Fibroblast of the conjunctiva (primary cell): ENCODE measurements at regions not wholly inside any gene's neighbourhood (a gene's known extent, or its start where the extent isn't known, plus 50 kb on each side); places are given as distances from the start of the nearest gene placed in this dataset.

Experiments used
- DNase-seq: peaks from one replicate; pipeline ENCODE4 v3.0.0-alpha.2; 2010; ENCODE audit warnings: low read depth

DNA sequence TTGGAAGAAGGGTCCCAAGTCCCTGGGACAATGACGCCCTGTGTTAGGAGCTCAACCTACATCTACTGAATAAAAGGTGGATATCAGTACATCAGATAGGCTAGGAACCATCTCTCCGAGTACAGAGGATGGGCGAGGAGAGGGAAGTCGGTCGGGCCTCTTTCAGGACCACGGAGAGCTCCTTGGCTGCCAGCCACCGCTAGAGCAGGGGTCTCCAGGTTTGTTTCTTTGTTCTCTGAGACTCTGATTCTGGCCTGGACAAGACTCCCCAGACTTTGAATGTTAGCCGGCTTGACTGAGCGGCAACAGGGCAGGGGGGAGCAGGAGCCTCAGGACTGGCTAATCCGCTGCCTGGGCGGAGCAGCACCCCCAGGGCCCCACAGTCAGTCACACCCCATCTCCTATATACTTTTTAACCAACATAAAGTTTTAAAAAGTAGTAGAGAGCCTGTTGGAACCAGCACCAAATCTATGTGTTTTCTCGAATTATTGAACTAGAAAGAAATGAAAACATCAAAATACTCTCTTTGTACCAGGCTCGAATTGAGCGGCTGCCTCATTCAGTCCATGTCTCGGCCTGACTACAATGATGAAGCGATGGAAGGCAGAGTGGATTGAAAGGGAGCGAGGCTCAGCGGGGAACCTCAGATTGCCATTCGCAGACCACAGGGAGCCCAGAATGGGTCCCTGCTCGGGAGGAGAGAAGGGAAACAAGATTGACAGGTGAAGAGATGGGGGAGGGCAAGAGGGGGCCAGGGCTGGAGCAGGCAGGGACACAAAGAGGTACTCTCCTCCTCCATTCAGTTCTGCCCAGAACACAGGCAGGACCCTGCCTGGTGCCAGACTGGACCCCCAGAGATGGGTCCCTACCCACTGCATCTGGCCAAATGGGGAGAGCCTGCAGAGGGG lies 131.6 kb downstream of the TPRA1 start:
- DNase-seq: no peak

DNA sequence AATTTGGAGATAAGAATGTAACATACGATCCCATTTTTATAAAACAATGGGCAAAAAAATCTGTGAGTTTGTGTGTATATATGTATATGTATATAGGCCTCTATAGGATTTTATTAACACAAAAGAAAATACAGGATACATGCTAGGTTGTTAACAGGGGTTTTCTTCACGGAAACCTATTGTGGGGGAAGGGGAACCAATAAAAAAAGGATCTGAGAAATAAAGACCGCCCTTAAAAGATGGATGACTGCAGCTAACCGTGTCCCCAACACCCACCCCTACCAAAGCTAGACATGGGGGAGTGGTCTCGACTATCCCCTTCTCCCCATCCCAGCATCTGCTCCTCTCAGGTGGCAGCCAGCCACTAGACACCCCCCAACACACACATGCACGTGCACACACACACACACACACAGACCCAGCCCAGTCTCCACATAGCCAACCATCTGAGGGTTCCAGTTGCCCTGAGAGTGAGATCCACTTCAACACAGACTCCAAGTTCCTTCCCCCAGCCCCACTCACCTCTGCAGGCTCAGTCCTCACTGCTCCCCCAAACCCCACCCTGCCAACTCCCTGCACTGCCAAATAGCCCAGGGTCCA lies 132.9 kb downstream of the TPRA1 start:
- DNase-seq: no peak

DNA sequence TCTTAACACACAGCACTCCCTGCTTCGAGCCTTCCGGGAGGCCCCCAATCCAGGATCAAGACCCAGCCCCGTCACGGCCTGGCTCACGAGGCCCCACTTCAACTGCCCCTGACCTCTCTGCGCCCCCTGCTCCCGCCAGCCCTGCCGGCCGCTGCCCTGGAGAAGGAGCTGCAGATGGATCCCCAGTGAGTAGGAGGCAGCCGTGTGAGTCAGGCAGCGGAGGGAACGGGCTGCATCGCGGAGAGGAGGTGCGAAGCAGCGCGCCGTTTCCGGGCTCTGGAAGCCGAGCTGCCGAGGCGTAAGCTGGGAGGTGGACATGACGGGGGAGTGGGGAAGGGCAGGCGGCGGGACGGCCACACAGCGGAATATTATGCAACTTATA lies 133.4 kb downstream of the TPRA1 start:
- DNase-seq: no peak

DNA sequence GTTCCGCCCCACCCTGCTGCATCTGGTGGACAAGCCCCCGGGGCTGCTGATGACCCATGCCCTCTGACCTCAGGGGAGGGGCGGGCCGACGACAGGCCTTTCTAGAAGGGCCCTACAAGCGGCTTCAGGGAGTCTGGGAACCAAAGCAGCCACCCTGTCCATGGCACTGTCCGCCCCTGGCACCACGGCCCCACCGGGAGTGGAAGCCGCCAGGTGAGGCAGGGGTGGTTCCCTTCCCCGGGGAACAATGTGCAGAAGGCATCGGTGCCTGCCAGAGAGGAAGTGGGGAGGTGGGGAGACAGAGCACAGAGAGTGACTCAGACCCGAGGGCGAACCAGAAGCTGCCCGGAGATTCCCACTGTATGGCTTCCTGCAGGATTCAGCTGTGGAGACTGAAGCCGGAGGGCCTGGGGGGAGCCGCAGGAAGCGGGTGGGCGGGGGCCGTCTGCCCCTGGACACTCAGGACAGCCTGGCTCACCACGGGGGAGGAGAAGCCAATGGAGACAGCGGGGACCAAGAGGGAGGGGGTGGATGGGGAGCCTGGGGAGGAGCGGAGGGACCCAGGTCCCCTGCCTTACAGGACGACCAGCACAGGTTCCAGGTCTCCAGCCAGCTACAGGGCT lies 134.0 kb downstream of the TPRA1 start:
- DNase-seq: no peak

DNA sequence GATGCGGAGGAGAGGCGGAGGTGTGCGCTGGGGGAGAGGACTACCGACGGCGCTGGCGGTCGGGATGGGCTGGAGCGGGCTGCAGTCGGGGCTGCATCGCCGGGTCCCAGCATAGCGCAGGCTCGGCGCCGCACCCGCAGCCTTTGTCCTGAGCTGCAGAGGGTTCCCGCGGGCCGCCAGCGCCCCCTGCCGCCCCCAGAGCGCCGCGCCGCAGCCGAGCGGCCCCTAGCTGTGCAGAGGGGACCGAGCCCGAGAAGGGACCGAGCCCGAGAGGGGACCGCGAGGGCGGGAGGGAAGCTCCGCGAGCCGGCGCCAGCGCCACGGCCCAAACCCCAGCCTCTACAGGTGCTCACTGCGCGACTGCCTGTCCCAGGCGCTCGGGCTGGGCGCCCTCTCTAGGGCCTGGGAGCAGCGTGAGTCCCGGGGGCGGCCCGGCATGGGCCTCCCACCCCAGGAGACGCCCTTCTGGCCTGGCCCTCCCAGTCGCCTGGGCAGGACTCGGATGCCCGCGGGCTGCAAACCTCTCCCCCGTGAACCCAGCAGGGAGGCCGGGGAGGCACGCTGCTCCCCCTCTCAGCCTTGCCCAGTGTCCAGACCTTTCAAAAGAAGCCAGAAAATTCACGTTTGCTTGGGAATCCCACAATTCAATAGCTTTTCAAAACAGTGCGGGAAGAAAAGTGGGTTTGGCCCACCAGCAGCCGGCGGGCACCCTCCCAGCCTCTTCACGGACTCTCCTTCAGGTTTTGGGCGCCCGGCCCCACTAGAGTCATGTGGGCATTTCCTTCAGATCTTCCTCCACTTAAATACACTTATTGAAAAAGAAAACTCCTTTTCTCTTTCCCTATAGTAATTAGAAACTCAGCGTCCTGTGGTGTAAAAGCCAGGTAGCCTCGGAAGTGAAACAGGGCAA lies 134.7 kb downstream of the TPRA1 start:
- peak; percentile 8 for DNase-seq

DNA sequence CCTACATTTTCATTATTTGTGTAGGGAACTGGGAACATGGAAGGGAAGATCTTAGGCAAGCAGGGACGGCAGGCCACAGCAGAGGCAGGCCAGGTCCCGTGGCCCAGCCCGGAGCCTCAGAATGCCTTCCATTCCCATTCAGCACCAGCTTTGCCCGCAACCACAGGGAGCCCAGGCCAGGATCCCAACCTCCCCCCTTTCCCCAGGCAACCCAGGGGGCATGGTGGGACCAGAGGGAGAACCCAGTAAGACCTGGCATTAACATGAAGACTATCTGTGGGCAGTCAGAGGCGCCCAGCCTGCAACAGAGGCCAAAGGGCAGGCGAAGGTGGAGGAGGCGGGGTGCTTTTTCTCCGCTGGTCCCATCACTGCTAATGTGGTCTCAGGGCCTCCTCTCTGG lies 135.6 kb downstream of the TPRA1 start:
- no peak for DNase-seq

DNA sequence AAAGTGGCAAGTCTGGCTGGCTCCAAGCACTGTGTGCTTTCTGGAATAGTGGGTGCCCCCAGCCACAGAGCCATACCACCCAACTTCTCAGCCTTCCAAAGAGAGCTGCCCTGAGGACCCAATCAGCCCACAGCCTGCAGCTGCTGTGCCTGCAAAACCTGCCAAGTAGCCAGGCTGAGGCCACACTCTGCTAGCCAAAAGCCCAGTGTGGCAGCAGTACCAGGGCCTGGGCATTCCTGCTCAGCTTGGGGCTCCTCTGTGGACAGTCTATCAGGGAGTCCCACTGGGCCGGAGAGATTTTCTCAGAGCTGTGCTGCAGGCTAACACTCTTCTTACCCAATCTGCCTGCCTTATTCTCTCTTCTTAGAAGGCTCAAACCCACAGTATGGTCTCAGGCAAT lies 136.5 kb downstream of the TPRA1 start:
- DNase-seq: no peak

DNA sequence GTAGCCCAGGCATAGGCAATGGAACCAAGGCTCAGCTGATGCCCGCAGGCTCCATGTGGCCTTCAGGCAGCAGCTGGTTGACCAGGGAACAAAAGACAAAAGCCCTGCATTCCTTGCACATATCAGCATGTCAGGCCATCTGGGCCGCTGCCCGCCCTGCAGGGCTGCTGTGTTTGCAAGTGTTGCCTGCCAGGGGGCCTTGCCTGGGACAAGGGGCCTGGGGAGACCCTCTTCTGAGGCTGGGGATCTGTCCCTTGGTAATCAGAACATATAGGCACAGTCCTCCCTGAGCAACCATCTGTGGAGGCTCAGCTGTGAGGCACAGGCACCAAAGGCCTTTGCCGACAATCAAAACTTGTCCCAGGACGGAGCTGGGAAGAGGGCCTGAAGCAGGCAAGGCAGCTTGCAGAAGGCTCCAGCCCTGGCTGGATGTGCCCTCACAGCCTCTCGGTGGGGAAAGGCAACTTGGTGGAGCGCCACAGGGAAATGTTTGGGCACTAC lies 138.2 kb downstream of the TPRA1 start:
- DNase-seq: no peak

DNA sequence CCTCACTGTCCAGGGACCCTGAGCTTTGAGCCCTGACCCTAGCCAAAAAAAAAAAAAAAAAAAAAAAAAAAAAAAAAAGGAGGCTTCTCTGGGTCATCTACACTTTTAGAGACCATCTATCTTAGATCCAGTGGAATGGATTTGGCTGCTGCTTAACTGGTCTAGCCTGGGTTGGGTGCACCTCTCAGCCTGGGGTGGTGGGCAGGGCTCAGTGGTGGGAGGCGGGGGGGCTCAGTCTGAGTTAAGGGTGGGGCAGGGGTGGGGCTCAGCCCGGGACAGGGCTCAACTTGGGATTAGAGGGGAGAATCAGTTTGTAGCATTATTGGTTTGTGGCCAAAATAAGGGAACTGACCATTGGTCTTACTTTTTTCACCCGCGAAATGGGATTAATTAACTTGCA lies 139.2 kb downstream of the TPRA1 start:
- no peak for DNase-seq

DNA sequence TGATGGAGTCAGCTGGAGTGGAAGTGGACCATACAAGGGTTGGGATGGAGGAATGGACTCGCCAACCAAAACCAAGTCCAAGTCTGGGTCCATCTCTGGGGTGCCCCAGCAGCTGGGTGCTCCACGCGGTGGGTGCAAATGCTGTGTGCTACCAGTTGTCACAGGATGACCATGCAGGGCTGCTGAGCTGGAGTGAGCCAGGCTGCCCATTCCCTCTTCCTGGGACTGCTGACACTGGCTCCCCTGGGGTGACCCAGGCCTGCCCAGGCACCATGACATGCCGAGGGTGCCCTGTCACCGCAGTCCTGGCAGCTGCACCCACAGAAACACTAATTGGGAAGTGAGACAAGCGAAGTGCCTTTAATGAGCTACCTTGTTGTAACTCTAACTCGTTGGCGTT lies 140.2 kb downstream of the TPRA1 start:
- DNase-seq: no peak

DNA sequence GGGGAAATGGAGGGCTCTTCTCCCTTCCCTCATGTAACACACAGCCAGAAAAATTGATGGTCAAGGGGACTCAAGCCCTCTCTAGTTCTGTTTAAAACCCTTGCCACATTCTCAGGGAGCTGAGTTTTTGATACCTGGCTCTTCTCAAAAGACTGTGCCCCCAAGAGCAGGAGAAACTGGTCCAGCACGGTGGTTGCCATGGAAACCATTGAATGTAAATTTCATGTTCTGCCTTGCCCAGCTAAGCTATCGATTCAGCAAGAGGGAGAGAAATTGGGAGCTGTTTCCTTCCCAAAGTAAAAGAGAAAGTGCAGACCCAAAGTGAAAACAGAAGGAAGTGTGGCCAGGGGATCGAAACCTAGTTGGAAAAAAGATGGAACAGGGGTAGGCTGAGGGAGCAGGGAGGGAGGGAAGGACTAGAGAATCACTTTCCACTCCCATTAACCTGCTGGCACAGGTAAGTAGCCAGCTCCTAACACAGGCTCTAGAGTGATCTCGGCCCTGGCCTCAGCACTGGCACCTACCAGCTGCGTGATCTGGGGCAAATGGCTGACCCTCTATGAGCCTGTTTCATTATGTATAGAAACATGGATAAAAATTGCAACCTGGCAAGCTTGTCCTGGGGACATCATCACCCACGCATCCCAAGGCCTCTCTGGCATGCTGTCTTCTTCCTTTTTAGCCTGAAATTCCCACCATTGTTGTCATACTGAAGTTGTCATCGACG lies 140.9 kb downstream of the TPRA1 start:
- DNase-seq: no peak

DNA sequence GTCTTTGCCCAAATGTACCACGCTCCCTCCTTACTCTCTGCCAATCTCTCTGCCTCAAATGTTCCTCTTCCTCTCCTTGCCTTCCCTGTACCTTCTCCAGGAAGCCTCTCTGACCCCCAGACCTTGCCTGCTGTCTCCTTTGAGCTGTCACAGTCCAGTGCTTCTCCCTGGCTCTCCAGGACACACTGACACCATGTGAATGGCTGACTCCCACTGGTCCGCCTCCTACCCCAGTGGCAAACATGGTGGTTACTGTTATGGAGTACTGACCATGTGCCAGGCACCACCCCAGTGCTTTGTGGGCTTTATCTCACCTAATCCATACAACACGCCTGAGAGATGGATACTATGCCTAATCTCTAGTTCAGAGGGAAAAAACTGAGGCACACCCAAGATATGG lies 141.9 kb downstream of the TPRA1 start:
- DNase-seq: no peak

DNA sequence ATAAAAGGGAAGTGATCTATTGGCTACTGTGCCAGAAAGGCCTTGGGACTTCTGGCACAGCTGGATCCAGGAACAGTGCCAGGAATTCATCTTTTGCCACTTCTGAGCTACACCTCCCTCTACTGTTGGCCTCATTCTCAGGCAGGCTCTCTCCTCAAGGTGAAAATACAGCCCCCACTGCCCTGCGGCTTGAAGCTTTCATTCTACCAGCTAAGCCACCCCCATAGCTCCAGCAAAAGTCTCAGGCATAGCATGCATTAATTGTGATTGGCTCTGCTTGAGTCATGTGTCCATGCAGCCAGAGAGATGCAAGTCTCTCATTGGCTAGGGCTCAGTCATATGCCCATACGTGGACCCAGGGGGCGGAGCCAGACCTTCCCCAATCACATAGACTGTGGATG lies 142.4 kb downstream of the TPRA1 start:
- peak; percentile 8 for DNase-seq

DNA sequence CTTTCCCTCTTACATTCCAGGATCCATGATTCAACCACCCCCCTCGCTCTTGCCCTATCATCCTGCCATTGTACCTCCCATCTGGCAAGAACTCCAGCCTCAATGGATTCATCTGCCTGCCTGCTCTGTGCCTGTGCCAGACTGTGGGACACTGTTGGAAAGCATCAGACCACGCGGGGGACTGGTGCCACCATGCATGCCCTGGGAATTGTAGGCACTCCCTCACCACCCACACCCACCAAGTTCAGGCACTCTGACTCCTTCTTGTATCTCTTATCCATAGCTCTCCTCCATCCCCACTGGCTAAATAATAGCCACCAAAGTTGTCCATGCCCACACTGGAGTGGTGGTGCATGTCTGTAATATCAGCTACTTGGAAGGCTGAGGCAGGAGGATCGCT lies 143.8 kb downstream of the TPRA1 start:
- DNase-seq: no peak

DNA sequence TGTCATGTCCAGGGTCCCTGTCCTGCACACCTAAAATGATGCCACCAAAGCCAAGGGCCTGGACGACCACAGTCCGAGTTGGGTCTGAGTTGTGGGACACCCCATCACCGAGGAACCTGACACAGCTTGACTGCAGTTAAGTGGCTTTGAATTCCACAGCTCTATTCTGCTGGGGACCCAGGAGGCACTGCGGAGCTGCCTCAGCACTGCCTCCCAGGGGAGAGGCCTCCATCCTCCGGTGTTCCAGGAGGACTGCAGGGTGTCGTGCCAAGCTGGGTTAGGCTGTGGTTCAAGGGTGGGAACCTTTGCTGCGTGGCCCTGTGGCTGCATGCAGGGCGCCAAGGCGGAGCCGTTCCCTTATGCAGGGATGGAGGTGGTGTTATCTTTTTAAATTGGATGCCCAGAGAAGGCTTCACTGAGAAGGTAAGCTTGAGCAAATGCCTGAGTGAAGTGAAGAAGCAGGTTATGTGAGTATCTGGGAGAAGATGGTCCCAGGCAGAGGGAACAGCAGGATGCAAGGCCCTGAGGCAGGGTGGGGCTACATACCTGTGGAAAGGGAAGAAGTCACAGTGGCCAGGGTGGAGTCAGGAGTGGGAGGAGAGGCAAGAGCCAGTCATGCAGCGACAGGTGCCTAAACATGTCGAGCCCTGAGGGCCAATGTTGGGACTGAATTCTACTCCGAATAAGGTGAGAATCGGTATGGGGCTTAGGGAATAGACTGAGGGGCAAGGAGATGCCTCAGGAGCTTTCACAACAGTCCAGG lies 144.8 kb downstream of the TPRA1 start:
- no peak for DNase-seq

DNA sequence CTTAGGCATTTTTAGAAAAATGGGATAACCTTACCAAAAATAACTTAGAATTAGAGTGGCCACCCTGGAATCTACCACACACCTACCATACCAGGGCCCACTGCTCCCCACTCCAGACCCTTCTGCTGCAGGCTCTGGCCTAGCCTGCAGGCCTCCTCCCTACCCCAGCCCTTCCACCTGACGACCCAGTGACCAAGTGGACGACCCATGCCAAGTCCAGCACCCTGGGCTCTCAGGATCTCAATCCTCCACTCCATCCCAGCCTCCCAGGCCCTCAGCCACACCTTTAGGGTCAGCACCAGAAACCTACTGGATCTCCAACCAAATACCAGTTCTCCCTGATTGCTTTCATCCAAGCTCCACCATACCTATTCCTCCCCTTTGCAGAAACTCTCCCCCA lies 145.8 kb downstream of the TPRA1 start:
- no peak for DNase-seq

DNA sequence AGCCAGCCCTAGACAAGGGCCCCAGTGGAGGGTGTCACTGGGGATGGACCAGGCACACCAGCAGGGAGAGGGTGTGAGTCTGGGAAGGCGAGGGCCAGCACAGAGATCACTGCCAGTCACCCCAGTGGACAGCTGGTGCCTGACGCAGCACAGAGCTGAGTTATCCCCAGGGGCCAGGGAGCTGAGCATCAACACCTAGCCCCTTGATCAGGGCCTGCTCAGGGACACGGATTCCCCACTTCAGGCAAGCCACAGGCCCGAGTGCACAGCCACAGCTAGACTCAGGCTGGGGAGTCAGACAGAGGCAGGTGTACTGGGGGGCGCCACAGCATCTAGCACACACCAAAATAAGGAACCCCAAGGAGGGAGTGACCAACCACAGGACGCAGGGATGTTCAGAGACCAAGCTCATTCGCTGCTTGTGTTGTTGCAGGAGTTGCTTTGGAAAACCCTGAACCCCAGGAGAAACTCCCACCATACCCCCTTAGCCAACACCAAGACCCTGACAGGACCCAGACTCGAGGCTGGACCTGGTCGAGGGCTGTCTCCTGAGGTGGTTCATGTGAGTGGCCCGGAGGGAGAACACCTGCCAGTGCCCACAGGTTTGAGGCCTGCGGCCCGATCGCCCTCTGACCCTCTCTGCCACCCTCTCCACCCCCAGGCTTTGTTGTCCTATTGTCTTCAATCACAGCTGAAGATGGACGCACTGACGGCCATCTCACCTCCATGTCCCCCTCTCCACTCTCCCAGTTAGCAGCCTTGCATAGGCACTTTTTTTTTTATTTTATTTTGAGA lies 146.8 kb downstream of the TPRA1 start:
- no peak for DNase-seq

DNA sequence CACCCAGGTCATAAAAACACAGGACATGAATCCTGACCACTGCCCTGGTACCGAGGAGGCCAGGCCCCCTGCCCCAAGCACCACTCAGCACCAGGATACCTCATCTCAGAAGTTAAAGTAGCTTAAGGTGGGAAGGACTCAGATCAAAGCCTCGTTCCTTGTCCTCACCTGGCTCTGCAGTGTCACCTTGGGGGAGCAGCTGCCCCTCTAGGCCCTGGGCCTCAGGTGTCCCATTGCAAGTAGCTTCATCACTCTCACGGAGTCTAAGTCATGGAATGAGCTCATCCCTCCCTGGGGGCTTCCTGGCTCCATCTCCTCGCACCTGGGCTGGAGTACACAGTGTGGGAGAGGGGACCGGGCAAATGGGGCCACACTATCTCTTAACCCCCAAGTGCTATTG lies 148.0 kb downstream of the TPRA1 start:
- no peak for DNase-seq

DNA sequence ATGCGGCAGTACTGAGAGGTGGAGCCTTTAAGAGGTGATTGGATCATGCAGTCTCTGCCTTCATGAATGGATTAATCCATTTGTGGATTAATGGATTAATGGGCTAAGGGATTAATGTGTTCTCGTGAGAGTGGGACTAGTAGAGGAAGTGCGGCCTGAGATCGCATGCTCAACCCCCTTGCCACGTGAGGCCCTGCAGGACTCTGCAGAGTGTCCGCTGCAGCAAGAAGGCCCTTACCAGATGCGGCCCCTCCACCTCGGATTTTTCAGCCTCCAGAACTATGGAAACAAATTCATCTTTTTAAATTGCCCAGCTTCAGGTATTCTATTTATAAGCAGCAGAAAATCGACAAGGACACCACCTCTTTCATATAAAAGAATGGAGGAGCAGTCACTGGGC lies 148.8 kb downstream of the TPRA1 start:
- DNase-seq: no peak

DNA sequence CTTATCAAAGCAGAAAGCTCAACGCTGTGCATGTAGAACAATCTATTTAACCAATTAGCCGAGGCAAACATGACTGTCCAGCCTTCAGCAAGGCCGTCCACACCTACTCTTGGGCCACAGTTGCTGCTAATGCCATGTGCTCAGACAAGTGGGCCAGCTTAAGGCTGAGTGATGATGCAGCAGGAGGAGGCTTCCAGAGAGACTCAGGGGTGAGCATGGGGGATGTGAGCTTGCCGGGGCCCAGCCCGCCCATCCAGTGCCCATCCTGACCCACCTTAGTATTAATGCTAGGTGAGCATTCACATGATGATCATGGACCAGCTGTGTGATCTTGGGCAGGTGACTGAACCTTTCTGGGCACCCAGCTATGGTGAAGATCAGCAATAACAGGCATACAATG lies 150.1 kb downstream of the TPRA1 start:
- no peak for DNase-seq
